HCT116 (cell line): ENCODE measurements at regions not wholly inside any gene's neighbourhood (a gene's known extent, or its start where the extent isn't known, plus 50 kb on each side); places are given as distances from the start of the nearest gene placed in this dataset.

Experiments
- ATAC-seq: fragments of 200-7000 bp; cut with Tn5 transposase; 2 replicates; pipeline ENCODE4 v1.9.1; 2020; ENCODE audit warnings: mild to moderate bottlenecking, moderate library complexity
- BruUV-seq: library from RNA; stranded (reverse); fragments of 400-500 nt; replicated peaks from 2 replicates; lab custom pipeline; 2021; lab: Mats Ljungman, UMichigan
- CTCF ChIA-PET: fragments of 300-600 bp; sonication (Branson Sonifier 250); formaldehyde crosslinking; loops from one replicate; lab custom pipeline; 2021; ENCODE audit warnings: antibody characterized with exemption; lab: Charles Lee
- POLR2A ChIA-PET: fragments of 300-600, 350-600 bp; sonication (Branson Sonifier 250); formaldehyde crosslinking; loops from one replicate; lab custom pipeline; 2021; ENCODE audit warnings: antibody characterized with exemption; lab: Charles Lee
- RAD21 ChIA-PET, 2 experiments: fragments of 300-600 bp; sonication (Branson Sonifier 250); formaldehyde crosslinking; loops; one replicate each; lab custom pipeline; 2023; ENCODE audit warnings: low total read pairs in 2 of 2; ENCODE audit not compliant: uncharacterized antibody in 2 of 2, unreplicated experiment in 2 of 2, low non-redundant PET in 1 of 2; lab: Charles Lee
- DNase-seq: peaks from one replicate; pipeline ENCODE4 v3.0.0-alpha.2; 2010; ENCODE audit warnings: low read depth, low spot score
- H2AFZ ChIP-seq: fragments of 200-600 bp; shearing (Covaris generic), sonication (generic); 2 replicates; pipeline ENCODE4 v1.6.1; 2017; ENCODE audit warnings: low read depth, mixed run types, mixed read lengths, antibody characterized with exemption, low read length; ENCODE audit not compliant: poor library complexity, severe bottlenecking
- H3K27ac ChIP-seq: 2 replicates; pipeline ENCODE4 v1.5.1; 2012; ENCODE audit warnings: low read depth, low read length
- H3K27me3 ChIP-seq: fragments of 200-600 bp; sonication (generic); 2 replicates; pipeline ENCODE4 v1.6.1; 2016; ENCODE audit warnings: mixed run types, low read length, mixed read lengths; ENCODE audit not compliant: insufficient read depth
- H3K36me3 ChIP-seq, 2 experiments: fragments of 200-500 bp in 1 of 2; fragments of 200-600 bp in 1 of 2; sonication (Bioruptor generic) in 1 of 2; sonication (generic) in 1 of 2; 2 replicates each; pipeline versions ENCODE4 v1.5.1 to v1.6.1; 2014 to 2016; ENCODE audit warnings: low read length in 2 of 2, inconsistent platforms in 1 of 2, mixed read lengths in 1 of 2, mixed run types in 1 of 2; ENCODE audit not compliant: insufficient read depth in 2 of 2, control insufficient read depth in 1 of 2
- H3K4me1 ChIP-seq, 2 experiments: fragments of 200-600 bp in 1 of 2; sonication (generic) in 1 of 2; 2 replicates each; pipeline versions ENCODE4 v1.5.1 to v1.6.1; 2012 to 2017; ENCODE audit warnings: low read length in 2 of 2, inconsistent platforms in 1 of 2, mild to moderate bottlenecking in 1 of 2, mixed read lengths in 1 of 2, mixed run types in 1 of 2, moderate library complexity in 1 of 2; ENCODE audit not compliant: insufficient read depth in 2 of 2, control insufficient read depth in 1 of 2
- H3K4me2 ChIP-seq: fragments of 200-600 bp; sonication (generic); 2 replicates; pipeline ENCODE4 v1.6.1; 2017; ENCODE audit warnings: mixed run types, low read length, mixed read lengths
- H3K4me3 ChIP-seq, 2 experiments: fragments of 200-600 bp in 1 of 2; sonication (generic) in 1 of 2; replicated peaks in 1 of 2; 2 replicates each; pipeline ENCODE4 v1.5.1; 2011 to 2016; ENCODE audit warnings: low read length in 2 of 2, control low read depth in 1 of 2, low read depth in 1 of 2, mild to moderate bottlenecking in 1 of 2, mixed read lengths in 1 of 2, mixed run types in 1 of 2
- H3K79me2 ChIP-seq: fragments of 200-600 bp; sonication (generic); 2 replicates; pipeline ENCODE4 v1.6.1; 2017; ENCODE audit warnings: mild to moderate bottlenecking, mixed run types, low read length, moderate library complexity, mixed read lengths; ENCODE audit not compliant: insufficient read depth
- H3K9ac ChIP-seq: fragments of 200-600 bp; sonication (generic); 2 replicates; pipeline ENCODE4 v1.6.1; 2016; ENCODE audit warnings: low read length, mixed read lengths
- H3K9me2 ChIP-seq: fragments of 200-600 bp; sonication (generic), shearing (Covaris generic); 2 replicates; pipeline ENCODE4 v1.6.1; 2017; ENCODE audit warnings: mixed run types, mild to moderate bottlenecking, moderate library complexity; ENCODE audit not compliant: insufficient read depth
- H3K9me3 ChIP-seq, 2 experiments: fragments of 200-500 bp in 1 of 2; fragments of 200-600 bp in 1 of 2; sonication (Bioruptor generic) in 1 of 2; sonication (generic) in 1 of 2; 2 replicates each; pipeline ENCODE4 v1.6.1; 2014 to 2017; ENCODE audit warnings: low read length in 2 of 2, mixed read lengths in 2 of 2, inconsistent platforms in 1 of 2, low read depth in 1 of 2, mild to moderate bottlenecking in 1 of 2, mixed run types in 1 of 2, moderate library complexity in 1 of 2; ENCODE audit not compliant: control insufficient read depth in 1 of 2, insufficient read depth in 1 of 2
- H4K20me1 ChIP-seq: fragments of 200-600 bp; sonication (generic), shearing (Covaris generic); 2 replicates; pipeline ENCODE4 v1.6.1; 2017; ENCODE audit warnings: mixed run types, mild to moderate bottlenecking, moderate library complexity; ENCODE audit not compliant: insufficient read depth
- ATF3 ChIP-seq: IDR thresholded peaks from 2 replicates; pipeline ENCODE4 v1.6.1; 2012
- EGR1 ChIP-seq: IDR thresholded peaks from 2 replicates; pipeline ENCODE4 v1.6.1; 2012; ENCODE audit warnings: low read depth
- REST ChIP-seq: IDR thresholded peaks from 2 replicates; pipeline ENCODE4 v1.6.1; 2012; ENCODE audit warnings: low read depth
- TCF7L2 ChIP-seq: IDR thresholded peaks from 2 replicates; pipeline ENCODE4 v1.7.0; 2011; ENCODE audit warnings: borderline replicate concordance, inconsistent platforms; ENCODE audit not compliant: insufficient read depth, insufficient read length; ENCODE audit errors: extremely low read depth
- intact Hi-C: fragments of 100-400 bp; cut with micrococcal nuclease; formaldehyde crosslinking; loops from 2 replicates; pipeline ENCODE4 v1.10.0; 2022
- TF ChIP-seq, protein P1 (sequence below): IDR thresholded peaks from 2 replicates; pipeline ENCODE4 v1.6.1; 2011; ENCODE audit warnings: mild to moderate bottlenecking, low read length, moderate library complexity; ENCODE audit not compliant: insufficient replicate concordance; ENCODE audit errors: extremely low read depth

- CTCF ChIA-PET: no interaction called here
- Histone ChIP-seq H3K9ac (no peak overlapping the region), H3K27me3 (no peaks in the 10 kb centered on the region), H3K9me2 (no peaks in the 10 kb centered on the region), H3K27ac (no peak overlapping the region), H3K79me2 (no peaks in the 10 kb centered on the region), H2AFZ (no peak overlapping the region)
- intact Hi-C loops: no loop called here
- RAD21 ChIA-PET: no interaction called here
- POLR2A ChIA-PET: no interaction called here
- TF ChIP-seq, protein P1, sequence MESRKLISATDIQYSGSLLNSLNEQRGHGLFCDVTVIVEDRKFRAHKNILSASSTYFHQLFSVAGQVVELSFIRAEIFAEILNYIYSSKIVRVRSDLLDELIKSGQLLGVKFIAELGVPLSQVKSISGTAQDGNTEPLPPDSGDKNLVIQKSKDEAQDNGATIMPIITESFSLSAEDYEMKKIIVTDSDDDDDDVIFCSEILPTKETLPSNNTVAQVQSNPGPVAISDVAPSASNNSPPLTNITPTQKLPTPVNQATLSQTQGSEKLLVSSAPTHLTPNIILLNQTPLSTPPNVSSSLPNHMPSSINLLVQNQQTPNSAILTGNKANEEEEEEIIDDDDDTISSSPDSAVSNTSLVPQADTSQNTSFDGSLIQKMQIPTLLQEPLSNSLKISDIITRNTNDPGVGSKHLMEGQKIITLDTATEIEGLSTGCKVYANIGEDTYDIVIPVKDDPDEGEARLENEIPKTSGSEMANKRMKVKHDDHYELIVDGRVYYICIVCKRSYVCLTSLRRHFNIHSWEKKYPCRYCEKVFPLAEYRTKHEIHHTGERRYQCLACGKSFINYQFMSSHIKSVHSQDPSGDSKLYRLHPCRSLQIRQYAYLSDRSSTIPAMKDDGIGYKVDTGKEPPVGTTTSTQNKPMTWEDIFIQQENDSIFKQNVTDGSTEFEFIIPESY: no peak
- TF ChIP-seq REST (no peak), EGR1 (no peak), TCF7L2 (no peak), ATF3 (no peak)
- TF ChIP-seq, all 23 proteins: peak for 0
- Histone ChIP-seq H3K4me2 (no peak overlapping the region), H3K4me3 (no peak overlapping the region), H4K20me1 (no peaks in the 10 kb centered on the region), H3K4me1 (no peaks in the 10 kb centered on the region), H3K9me3 (no peaks in the 10 kb centered on the region), H3K36me3 (no peaks in the 10 kb centered on the region)
- DNase-seq (no peak), ATAC-seq (no peak)
- BruUV-seq: no TSS peak
These were observed 842.4 kb upstream of the KLHL1 start for GRCh38 chr13:70950664-70951063.
